ENCODE measurements at regions not wholly inside any gene's neighbourhood (a gene's known extent, or its start where the extent isn't known, plus 50 kb on each side); places are given as distances from the start of the nearest gene placed in this dataset.

- Histone ChIP-seq H4K20me1 (ENCODE audit: insufficient read depth, low read length) (no peaks in the 10 kb centered on the region), H3K4me2 (ENCODE audit: low read length) (no peak overlapping the region), H2AFZ (ENCODE audit: low read depth, low read length) (no peak overlapping the region), H3K9ac (ENCODE audit: low read length) (no peak overlapping the region), H3K27ac (ENCODE audit: low read depth, low read length) (no peak overlapping the region), H3K36me3 (ENCODE audit: insufficient read depth, low read length) (no peaks in the 10 kb centered on the region), H3K27me3 (ENCODE audit: insufficient read depth, low read length) (no peaks in the 10 kb centered on the region), H3K79me2 (ENCODE audit: insufficient read depth, low read length) (no peaks in the 10 kb centered on the region), H3K9me3 (ENCODE audit: insufficient read depth, low read depth, low read length) (peaks cover 10% of the 10 kb centered on the region), H3K4me3 (ENCODE audit: insufficient read depth, low read depth, low read length) (no peak overlapping the region), H3K4me1 (ENCODE audit: insufficient read depth, low read length) (no peaks in the 10 kb centered on the region)
- TF ChIP-seq EZH2 (IDR thresholded peaks at IDR 0.05; ENCODE audit: insufficient read depth, low read length) (no peak), CTCF (IDR thresholded peaks at IDR 0.05; ENCODE audit: insufficient read depth, low read depth, low read length) (no peak)
- H3K4me3 Mint-ChIP-seq (ENCODE audit: unreplicated experiment), result no peak overlapping the region
- no peak for FAIRE-seq
- H3K27me3 Mint-ChIP-seq (ENCODE audit: low read depth, unreplicated experiment), result no peaks in the 10 kb centered on the region
- peaks cover 21% of the 10 kb centered on the region for H3K9me3 Mint-ChIP-seq (ENCODE audit: unreplicated experiment)
- H3K27ac Mint-ChIP-seq (ENCODE audit: unreplicated experiment), result no peak overlapping the region
- no peaks in the 10 kb centered on the region for H3K4me1 Mint-ChIP-seq (ENCODE audit: low read depth, unreplicated experiment)
- no peak for DNase-seq (ENCODE audit: low read depth)
- H3K36me3 Mint-ChIP-seq (ENCODE audit: low read depth, unreplicated experiment), result no peaks in the 10 kb centered on the region
Observed at GRCh38 chr12:31845613-31846322, 113.4 kb upstream of the RESF1 start.

- Mint-ChIP-seq H3K27me3 (ENCODE audit: low read depth, unreplicated experiment) (no peaks in the 10 kb centered on the region), H3K4me3 (ENCODE audit: unreplicated experiment) (no peak overlapping the region), H3K36me3 (ENCODE audit: low read depth, unreplicated experiment) (no peaks in the 10 kb centered on the region), H3K9me3 (ENCODE audit: unreplicated experiment) (peaks cover 21% of the 10 kb centered on the region), H3K4me1 (ENCODE audit: low read depth, unreplicated experiment) (no peaks in the 10 kb centered on the region), H3K27ac (ENCODE audit: unreplicated experiment) (no peak overlapping the region)
- DNase-seq (ENCODE audit: low read depth), result no peak
- Histone ChIP-seq H3K4me2 (ENCODE audit: low read length) (no peak overlapping the region), H3K79me2 (ENCODE audit: insufficient read depth, low read length) (no peaks in the 10 kb centered on the region), H2AFZ (ENCODE audit: low read depth, low read length) (no peak overlapping the region), H3K4me3 (ENCODE audit: insufficient read depth, low read depth, low read length) (no peak overlapping the region), H3K27me3 (ENCODE audit: insufficient read depth, low read length) (no peaks in the 10 kb centered on the region), H3K27ac (ENCODE audit: low read depth, low read length) (no peak overlapping the region), H3K4me1 (ENCODE audit: insufficient read depth, low read length) (no peaks in the 10 kb centered on the region), H3K9ac (ENCODE audit: low read length) (no peak overlapping the region), H4K20me1 (ENCODE audit: insufficient read depth, low read length) (no peaks in the 10 kb centered on the region), H3K36me3 (ENCODE audit: insufficient read depth, low read length) (no peaks in the 10 kb centered on the region), H3K9me3 (ENCODE audit: insufficient read depth, low read depth, low read length) (peaks cover 3% of the 10 kb centered on the region)
- TF ChIP-seq EZH2 (IDR thresholded peaks at IDR 0.05; ENCODE audit: insufficient read depth, low read length), result no peak
- TF ChIP-seq CTCF (IDR thresholded peaks at IDR 0.05; ENCODE audit: insufficient read depth, low read depth, low read length), result no peak
- no peak for FAIRE-seq
Observed at GRCh38 chr12:31843398-31844095, 114.7 kb upstream of the AMN1 start.

DNA sequence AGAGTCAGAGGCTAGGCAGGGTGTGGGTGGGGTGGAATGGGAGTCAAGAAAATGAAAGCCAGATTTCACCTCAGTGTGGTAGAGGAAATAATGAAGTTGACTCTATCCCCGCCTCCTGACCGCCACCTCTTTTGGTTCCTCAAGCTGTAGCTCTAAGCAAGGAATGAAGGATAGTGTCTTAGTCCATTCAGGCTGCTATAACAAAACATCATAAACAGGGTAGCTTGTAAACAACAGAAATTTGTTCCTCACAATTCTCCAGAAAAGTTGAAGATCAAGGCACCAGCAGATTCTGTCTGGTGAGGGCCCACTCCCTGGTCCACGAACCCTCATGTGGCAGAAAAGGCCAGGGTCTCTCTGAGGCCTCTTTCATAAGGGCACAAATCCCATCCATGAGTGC, 109.1 kb upstream of the AMN1 start:
- no peaks in the 10 kb centered on the region for H3K79me2 ChIP-seq (ENCODE audit: insufficient read depth, low read length)
- Mint-ChIP-seq H3K27me3 (ENCODE audit: low read depth, unreplicated experiment) (no peaks in the 10 kb centered on the region), H3K36me3 (ENCODE audit: low read depth, unreplicated experiment) (no peaks in the 10 kb centered on the region), H3K27ac (ENCODE audit: unreplicated experiment) (no peak overlapping the region), H3K9me3 (ENCODE audit: unreplicated experiment) (peaks cover 4% of the 10 kb centered on the region), H3K4me3 (ENCODE audit: unreplicated experiment) (no peak overlapping the region), H3K4me1 (ENCODE audit: low read depth, unreplicated experiment) (no peaks in the 10 kb centered on the region)
- no peak overlapping the region for H3K27ac ChIP-seq (ENCODE audit: low read depth, low read length)
- no peak for TF ChIP-seq CTCF (IDR thresholded peaks at IDR 0.05; ENCODE audit: insufficient read depth, low read depth, low read length)
- TF ChIP-seq EZH2 (IDR thresholded peaks at IDR 0.05; ENCODE audit: insufficient read depth, low read length), result no peak
- no peak overlapping the region for H2AFZ ChIP-seq (ENCODE audit: low read depth, low read length)
- no peaks in the 10 kb centered on the region for H3K4me1 ChIP-seq (ENCODE audit: insufficient read depth, low read length)
- no peak overlapping the region for H3K4me3 ChIP-seq (ENCODE audit: insufficient read depth, low read depth, low read length)
- no peaks in the 10 kb centered on the region for H3K9me3 ChIP-seq (ENCODE audit: insufficient read depth, low read depth, low read length)
- H3K36me3 ChIP-seq (ENCODE audit: insufficient read depth, low read length), result no peaks in the 10 kb centered on the region
- FAIRE-seq (no peak), DNase-seq (ENCODE audit: low read depth) (no peak)
- no peaks in the 10 kb centered on the region for H3K27me3 ChIP-seq (ENCODE audit: insufficient read depth, low read length)
- H3K9ac ChIP-seq (ENCODE audit: low read length), result no peak overlapping the region
- H3K4me2 ChIP-seq (ENCODE audit: low read length), result no peak overlapping the region
- no peaks in the 10 kb centered on the region for H4K20me1 ChIP-seq (ENCODE audit: insufficient read depth, low read length)
